ENCODE measurements at regions not wholly inside any gene's neighbourhood (a gene's known extent, or its start where the extent isn't known, plus 50 kb on each side); places are given as distances from the start of the nearest gene placed in this dataset.

GRCh38 chr4:160364217-160364616 is 1261.3 kb downstream of the RAPGEF2 start:
- TF ChIP-seq CTCF (conservative IDR thresholded peaks at IDR 0.05; ENCODE audit: low read depth, low read length) (no peak), EZH2 (IDR thresholded peaks at IDR 0.05; ENCODE audit: borderline replicate concordance, low read depth, low read length, poor library complexity, severe bottlenecking) (no peak)

Data from A673 (cell line).